ENCODE measurements at regions not wholly inside any gene's neighbourhood (a gene's known extent, or its start where the extent isn't known, plus 50 kb on each side); places are given as distances from the start of the nearest gene placed in this dataset.

DNA sequence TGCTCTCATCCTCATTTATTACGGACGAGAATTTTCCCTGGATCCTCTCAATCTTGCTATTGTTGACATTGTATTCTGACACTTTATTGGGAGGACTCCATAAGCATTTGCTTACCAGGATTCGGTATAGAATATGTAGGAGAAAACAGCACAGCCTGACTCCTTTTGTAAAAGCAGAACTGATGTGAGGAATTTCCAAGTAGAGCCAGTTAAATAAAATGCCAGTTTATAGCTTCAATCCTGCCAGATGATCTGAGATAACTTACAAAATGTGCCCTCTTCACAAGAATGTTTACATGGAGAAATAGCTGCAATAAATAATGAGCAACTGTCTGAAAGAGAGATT is 332.9 kb upstream of the PRICKLE1 start:
- TF ChIP-seq, protein P1, sequence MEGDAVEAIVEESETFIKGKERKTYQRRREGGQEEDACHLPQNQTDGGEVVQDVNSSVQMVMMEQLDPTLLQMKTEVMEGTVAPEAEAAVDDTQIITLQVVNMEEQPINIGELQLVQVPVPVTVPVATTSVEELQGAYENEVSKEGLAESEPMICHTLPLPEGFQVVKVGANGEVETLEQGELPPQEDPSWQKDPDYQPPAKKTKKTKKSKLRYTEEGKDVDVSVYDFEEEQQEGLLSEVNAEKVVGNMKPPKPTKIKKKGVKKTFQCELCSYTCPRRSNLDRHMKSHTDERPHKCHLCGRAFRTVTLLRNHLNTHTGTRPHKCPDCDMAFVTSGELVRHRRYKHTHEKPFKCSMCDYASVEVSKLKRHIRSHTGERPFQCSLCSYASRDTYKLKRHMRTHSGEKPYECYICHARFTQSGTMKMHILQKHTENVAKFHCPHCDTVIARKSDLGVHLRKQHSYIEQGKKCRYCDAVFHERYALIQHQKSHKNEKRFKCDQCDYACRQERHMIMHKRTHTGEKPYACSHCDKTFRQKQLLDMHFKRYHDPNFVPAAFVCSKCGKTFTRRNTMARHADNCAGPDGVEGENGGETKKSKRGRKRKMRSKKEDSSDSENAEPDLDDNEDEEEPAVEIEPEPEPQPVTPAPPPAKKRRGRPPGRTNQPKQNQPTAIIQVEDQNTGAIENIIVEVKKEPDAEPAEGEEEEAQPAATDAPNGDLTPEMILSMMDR (optimal IDR thresholded peaks at IDR 0.05 in 1 of 3, IDR thresholded peaks at IDR 0.05 in 1 of 3, conservative IDR thresholded peaks at IDR 0.05 in 1 of 3; ENCODE audit: extremely low read depth in 1 of 3, insufficient read depth in 2 of 3, low read length in 3 of 3): no peak
- TF ChIP-seq EZH2 (IDR thresholded peaks at IDR 0.05; ENCODE audit: low read length): no peak

Measured in keratinocyte (primary cell).